Ectodermal cell (in vitro differentiated cells): ENCODE measurements at regions not wholly inside any gene's neighbourhood (a gene's known extent, or its start where the extent isn't known, plus 50 kb on each side); places are given as distances from the start of the nearest gene placed in this dataset.
"Not testable (repeated sequence)": the region's sequence is repeated elsewhere in the genome, so short reads cannot be mapped to it uniquely, and the experiment has no call there.

Experiments
- H3K27ac ChIP-seq: 2 replicates; pipeline ENCODE4 v1.7.0; 2013; ENCODE audit warnings: mild to moderate bottlenecking, low read depth, low read length; ENCODE audit not compliant: insufficient read depth, poor library complexity, severe bottlenecking
- H3K27me3 ChIP-seq: 2 replicates; pipeline ENCODE4 v1.7.0; 2013; ENCODE audit warnings: mild to moderate bottlenecking, low read length; ENCODE audit not compliant: insufficient read depth, control insufficient read depth, poor library complexity, severe bottlenecking
- H3K36me3 ChIP-seq: one replicate; pipeline ENCODE4 v1.7.0; 2013; ENCODE audit warnings: low read length; ENCODE audit not compliant: control insufficient read depth, insufficient read depth
- H3K4me1 ChIP-seq: one replicate; pipeline ENCODE4 v1.7.0; 2013; ENCODE audit warnings: low read length; ENCODE audit not compliant: control insufficient read depth, insufficient read depth
- H3K4me3 ChIP-seq: 2 replicates; pipeline ENCODE4 v1.7.0; 2013; ENCODE audit warnings: low read depth, low read length, control low read depth; ENCODE audit not compliant: insufficient read depth
- H3K9me3 ChIP-seq: 2 replicates; pipeline ENCODE4 v1.7.0; 2013; ENCODE audit warnings: mild to moderate bottlenecking, low read length, moderate library complexity; ENCODE audit not compliant: control insufficient read depth
- WGBS, 2 experiments: methylation state at CpG; one replicate each; pipeline ENCODE4 v1.1.7; 2013; ENCODE audit warnings: missing lambda C conversion rate in 2 of 2; 5-methylcytosine and 5-hydroxymethylcytosine counted together

DNA sequence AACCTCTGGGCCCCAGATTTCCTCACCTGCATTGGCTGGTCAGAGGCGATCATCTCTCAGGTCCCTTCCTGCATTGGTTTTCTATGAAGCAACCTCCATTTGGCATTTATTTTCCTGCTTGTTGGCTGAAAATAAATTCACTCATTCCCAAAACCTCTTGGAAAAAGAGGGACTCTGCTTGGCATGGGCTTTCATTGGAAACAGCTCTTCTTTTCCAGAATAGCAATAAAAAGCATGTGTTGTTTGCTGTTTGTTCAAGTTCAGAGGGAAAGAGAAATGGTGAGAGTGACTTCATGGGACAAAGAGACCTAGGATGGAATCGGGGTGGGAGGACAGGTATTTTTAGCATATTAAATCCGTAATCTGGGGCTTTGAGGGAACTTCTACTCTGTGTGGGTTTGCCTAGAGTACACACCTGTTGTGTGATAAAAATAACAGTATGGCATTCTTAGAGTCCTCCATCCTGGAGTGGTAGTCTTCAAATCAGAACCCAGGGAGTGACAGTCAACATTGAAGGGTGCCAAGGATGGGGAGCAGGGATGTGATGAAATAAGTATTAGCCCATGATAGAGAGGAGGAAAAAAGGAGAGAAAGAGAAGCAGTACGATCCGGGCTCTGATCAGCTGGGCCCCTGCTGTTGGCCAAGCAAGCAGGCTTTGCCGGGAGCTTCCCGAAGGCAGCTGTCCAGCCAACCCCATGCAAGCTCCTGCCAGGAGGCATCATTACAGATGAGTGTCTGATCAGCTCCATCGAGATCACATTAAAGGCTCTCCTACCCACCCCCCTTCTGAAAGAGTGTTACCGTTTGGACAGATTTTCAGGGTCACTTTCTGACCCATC is 131.9 kb upstream of the NFIA start:
- Histone ChIP-seq H3K9me3 (no peaks in the 10 kb centered on the region), H3K36me3 (no peaks in the 10 kb centered on the region), H3K27ac (no peak overlapping the region), H3K4me1 (peaks cover 8% of the 10 kb centered on the region), H3K27me3 (no peaks in the 10 kb centered on the region), H3K4me3 (no peak overlapping the region)
- 68 to 74% methylated on average over 9 of the region's 9 CpGs for WGBS, 2 experiments

DNA sequence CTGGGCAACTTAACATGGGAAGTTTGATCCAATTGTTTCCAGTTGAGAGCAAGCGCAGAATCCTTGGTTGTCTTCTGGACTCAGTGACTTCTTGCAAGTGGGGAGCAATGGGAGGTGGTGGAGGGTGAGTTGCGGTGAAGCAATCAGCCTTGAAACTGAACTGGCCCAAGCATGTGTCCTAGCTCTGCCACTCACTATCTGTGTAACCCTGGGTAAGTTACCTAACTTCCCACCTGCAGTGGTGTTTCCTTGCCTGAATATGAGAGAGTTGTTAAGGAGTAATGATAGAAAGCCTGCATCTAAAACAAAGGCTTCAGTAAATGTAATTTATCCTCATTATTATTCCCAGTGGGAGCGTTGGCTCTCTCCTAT is 132.5 kb upstream of the NFIA start:
- H3K9me3 ChIP-seq: no peaks in the 10 kb centered on the region
- 93 to 94% methylated on average over 3 of the region's 3 CpGs for WGBS, 2 experiments
- H3K36me3 ChIP-seq: no peaks in the 10 kb centered on the region
- H3K27me3 ChIP-seq: no peaks in the 10 kb centered on the region
- H3K4me3 ChIP-seq: no peak overlapping the region
- no peak overlapping the region for H3K27ac ChIP-seq
- peaks cover 8% of the 10 kb centered on the region for H3K4me1 ChIP-seq

DNA sequence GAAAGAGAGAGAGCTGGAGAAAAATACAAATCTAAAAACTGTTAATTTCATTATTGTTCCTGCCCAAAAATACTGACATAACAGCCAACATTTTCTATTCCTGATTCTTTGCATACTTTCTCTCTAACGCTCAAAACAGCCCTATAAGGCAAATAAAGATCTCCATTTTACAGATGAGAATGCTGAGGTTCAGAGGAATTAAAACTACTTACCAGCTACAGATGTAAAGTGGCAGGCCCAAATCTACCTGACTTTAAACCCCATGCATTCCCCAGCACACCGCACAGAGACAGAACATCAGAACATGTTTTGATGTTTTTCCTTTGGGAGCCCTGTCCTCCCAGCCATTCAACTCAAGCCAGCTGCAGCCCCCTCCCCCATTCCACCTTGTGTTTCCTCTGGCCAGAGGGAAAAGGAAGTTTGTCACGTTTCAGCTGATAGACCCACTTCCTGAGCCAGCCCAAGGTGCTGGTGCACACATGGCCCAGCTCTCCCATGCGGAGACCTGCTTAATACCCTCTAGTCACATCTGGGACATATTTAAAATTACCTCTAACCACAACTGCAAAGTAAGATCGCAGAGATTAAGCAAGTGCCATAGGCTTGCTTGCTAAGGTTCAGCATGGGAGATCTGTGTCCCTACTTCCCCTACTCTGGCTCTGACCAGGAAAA is 133.1 kb upstream of the NFIA start:
- Histone ChIP-seq H3K27ac (no peak overlapping the region), H3K9me3 (no peaks in the 10 kb centered on the region), H3K4me3 (no peak overlapping the region), H3K36me3 (no peaks in the 10 kb centered on the region), H3K27me3 (no peaks in the 10 kb centered on the region), H3K4me1 (peaks cover 8% of the 10 kb centered on the region)
- 80 to 85% methylated on average over 5 of the region's 5 CpGs for WGBS, 2 experiments

DNA sequence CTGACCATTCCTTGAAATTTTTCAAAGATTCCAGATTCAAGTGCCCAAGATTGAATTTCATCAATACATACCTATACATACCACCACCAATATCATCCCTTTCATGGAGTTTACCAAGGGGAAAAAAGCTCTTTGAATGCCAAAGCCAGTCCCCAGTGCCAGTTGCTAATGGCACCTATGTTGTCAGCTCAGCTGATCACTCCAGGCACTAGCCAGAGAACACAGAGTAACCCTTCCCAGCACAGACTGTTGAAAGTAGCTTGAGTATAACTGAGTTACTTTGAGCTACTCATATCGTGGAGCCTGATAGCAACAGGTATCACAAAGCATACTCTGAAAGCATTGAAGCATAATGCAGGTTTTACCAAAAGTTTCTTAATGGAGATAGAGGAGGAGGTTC is 133.9 kb upstream of the NFIA start:
- H3K36me3 ChIP-seq: no peaks in the 10 kb centered on the region
- peaks cover 8% of the 10 kb centered on the region for H3K4me1 ChIP-seq
- no peak overlapping the region for H3K4me3 ChIP-seq
- H3K27ac ChIP-seq: no peak overlapping the region
- 68 to 83% methylated on average over 1 of the region's 1 CpG for WGBS, 2 experiments
- H3K27me3 ChIP-seq: no peaks in the 10 kb centered on the region
- no peaks in the 10 kb centered on the region for H3K9me3 ChIP-seq

DNA sequence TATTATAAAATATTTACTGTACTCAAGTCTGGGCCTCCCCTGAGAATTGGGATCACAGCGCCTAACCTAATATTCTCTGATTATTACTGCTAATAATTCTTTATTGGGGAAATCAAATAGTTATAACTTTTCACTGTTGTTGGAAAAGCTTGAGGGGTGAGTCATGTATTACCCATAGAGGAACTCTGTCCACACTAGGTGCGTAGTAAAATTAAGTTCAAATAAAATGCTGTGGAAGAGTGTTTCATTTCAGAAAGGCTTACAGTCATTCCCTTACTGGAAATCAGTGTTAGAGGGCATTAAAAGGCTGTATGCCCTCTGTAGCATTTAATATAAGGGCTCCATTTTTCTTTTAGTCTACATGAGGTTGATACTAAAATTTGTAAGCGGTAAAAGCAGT is 135.0 kb upstream of the NFIA start:
- no peak overlapping the region for H3K4me3 ChIP-seq
- H3K27me3 ChIP-seq: no peaks in the 10 kb centered on the region
- H3K9me3 ChIP-seq: no peaks in the 10 kb centered on the region
- H3K36me3 ChIP-seq: no peaks in the 10 kb centered on the region
- H3K4me1 ChIP-seq: peaks cover 8% of the 10 kb centered on the region
- WGBS, 2 experiments: 93 to 98% methylated on average over 2 of the region's 3 CpGs
- H3K27ac ChIP-seq: no peak overlapping the region

DNA sequence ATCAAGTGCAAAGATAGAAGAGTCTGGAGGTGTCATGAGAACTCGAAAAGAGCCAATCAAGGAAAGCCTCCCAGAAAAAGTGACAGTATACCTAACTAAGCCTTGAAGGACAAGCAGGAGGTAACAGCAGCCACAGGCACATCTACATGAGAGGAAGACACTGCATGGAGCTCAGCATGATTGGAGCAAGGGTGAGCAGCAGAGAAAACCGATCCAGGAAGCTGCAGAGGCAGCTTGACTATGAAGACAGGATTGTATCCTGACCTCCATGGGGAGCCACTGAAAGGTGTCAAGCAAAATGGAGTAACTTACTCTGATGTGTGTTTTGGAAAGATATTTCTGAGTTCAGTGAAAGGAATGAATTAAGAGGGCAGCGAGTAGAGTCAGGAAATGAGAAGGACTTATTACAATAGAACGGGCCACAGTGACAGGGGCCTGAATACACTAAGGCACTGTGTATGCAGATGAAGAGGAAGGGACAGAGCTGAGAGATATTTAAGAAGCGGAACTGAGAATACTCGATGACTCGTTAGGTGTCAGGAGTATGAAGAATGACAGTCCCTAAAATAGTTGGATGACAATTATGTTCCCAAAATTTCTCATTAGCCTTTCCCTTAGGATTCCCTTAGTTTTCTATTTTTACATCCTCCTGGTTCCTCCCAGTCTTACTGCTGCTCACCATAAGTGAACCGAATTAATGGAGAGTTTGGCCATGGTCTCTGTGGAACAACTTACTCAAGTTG is 139.3 kb upstream of the NFIA start:
- Histone ChIP-seq H3K4me3 (no peak overlapping the region), H3K9me3 (no peaks in the 10 kb centered on the region), H3K4me1 (no peaks in the 10 kb centered on the region), H3K27ac (no peak overlapping the region), H3K27me3 (no peaks in the 10 kb centered on the region), H3K36me3 (no peaks in the 10 kb centered on the region)
- WGBS, 2 experiments: 58 to 65% methylated on average over 8 of the region's 8 CpGs

DNA sequence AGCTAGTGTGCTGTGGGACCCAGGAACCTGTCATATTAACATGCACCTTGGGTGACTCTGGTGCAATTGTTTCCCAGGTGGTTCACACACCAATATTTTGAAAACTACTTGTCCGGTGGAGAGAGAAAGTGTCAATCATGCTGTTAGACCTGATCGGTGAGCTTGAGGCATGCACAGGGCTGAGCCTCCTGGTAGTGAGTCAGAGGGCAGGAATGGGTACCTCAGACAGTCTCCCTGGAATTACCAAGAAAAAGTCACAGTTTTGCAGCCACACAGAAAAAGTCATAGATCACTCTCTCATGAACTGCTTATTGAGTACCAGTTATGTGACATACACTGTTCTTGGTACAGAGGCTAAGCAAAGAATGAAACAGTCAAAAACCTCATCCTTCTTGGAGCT is 140.1 kb upstream of the NFIA start:
- no peak overlapping the region for H3K27ac ChIP-seq
- H3K27me3 ChIP-seq: no peaks in the 10 kb centered on the region
- H3K4me1 ChIP-seq: no peaks in the 10 kb centered on the region
- H3K9me3 ChIP-seq: no peaks in the 10 kb centered on the region
- H3K4me3 ChIP-seq: no peak overlapping the region
- WGBS, 2 experiments: 82 to 90% methylated on average over 2 of the region's 2 CpGs
- H3K36me3 ChIP-seq: no peaks in the 10 kb centered on the region

DNA sequence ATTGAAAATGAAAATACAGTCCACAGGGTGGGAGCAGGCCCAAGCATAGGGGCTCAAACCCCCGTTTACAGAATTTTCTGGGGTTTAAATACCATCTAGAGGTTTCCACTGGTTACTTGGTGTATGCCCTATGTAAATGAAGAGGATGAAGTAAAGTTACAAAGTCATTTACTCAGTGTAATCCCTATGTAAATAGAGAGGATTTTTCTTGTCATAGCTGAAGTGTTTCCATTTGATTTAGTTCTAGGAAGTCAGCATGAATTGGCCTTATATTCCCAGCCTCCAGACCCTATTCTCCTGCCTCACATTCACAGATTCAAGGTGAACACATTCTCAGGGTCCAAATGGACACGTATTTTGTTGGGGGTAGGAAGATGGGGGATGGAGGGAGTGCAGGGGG is 141.7 kb upstream of the NFIA start:
- not testable (repeated sequence) for H3K4me1 ChIP-seq, H3K27me3 ChIP-seq
- 80 to 91% methylated on average over 1 of the region's 2 CpGs for WGBS, 2 experiments

DNA sequence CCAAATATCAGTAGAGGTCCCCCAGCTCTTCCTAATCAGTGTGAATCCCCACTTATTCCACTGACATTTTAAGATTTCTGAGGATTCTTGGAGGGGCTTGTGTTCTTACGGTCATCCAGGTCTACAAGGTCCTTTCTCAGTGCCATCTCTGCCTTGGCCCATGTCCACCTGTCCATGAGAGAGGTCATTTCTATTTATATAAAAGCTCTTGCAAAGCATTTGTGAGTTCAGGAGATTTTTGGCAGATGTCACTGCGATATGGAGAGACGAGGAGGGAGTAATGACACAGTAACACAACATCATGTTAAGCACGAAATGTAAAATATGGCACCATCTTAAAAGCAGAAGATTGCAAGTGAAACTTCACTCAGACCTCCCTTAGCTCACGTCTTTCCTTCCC is 144.6 kb upstream of the NFIA start:
- 94 to 97% methylated on average over 5 of the region's 5 CpGs for WGBS, 2 experiments
- Histone ChIP-seq H3K4me3 (no peak overlapping the region), H3K27ac (no peak overlapping the region), H3K27me3 (no peaks in the 10 kb centered on the region), H3K36me3 (no peaks in the 10 kb centered on the region), H3K4me1 (peaks cover 4% of the 10 kb centered on the region), H3K9me3 (no peaks in the 10 kb centered on the region)

More for the DNA sequence above, 141.7 kb upstream of the NFIA start:
- H3K27ac ChIP-seq, H3K4me3 ChIP-seq, H3K36me3 ChIP-seq, H3K9me3 ChIP-seq: not testable (repeated sequence)
